GM12878 (cell line): ENCODE measurements at regions not wholly inside any gene's neighbourhood (a gene's known extent, or its start where the extent isn't known, plus 50 kb on each side); places are given as distances from the start of the nearest gene placed in this dataset.

Source experiments
- ATAC-seq: fragments of 200-7000 bp; cut with Tn5 transposase; 3 replicates; pipeline ENCODE4 v1.9.1; 2020; ENCODE audit warnings: mild to moderate bottlenecking, moderate library complexity
- BruUV-seq: library from RNA; stranded (reverse); fragments of 400-500 nt; replicated peaks from 2 replicates; lab custom pipeline; 2021; lab: Mats Ljungman, UMichigan
- CTCF ChIA-PET: fragments of 300-600 bp; sonication (Branson Sonifier 250); formaldehyde crosslinking; extraction: SDS; loops from one replicate; lab custom pipeline; 2021; ENCODE audit warnings: inconsistent platforms; lab: Yijun Ruan, JAX
- POLR2A ChIA-PET: fragments of 350-600 bp; formaldehyde crosslinking; extraction: SDS; loops from one replicate; lab custom pipeline; 2021; ENCODE audit warnings: inconsistent platforms; lab: Charles Lee
- RAD21 ChIA-PET: fragments of 300-600 bp; sonication (Branson Sonifier 250); formaldehyde crosslinking; loops from one replicate; lab custom pipeline; 2023; ENCODE audit warnings: antibody characterized with exemption; ENCODE audit not compliant: unreplicated experiment; lab: Charles Lee
- SMC1A ChIA-PET: fragments of 300-600 bp; sonication (Branson Sonifier 250); formaldehyde crosslinking; loops from one replicate; lab custom pipeline; 2023; ENCODE audit not compliant: unreplicated experiment, uncharacterized antibody; lab: Charles Lee
- DNase-seq: peaks from one replicate; pipeline ENCODE4 v3.0.0-alpha.2; 2011; ENCODE audit warnings: low read depth, low spot score
- FAIRE-seq: peaks from 3 replicates; lab custom pipeline; 2011; peaks lifted over from hg19 to GRCh38; lab: Jason Lieb, UNC
- H2AFZ ChIP-seq: 2 replicates; pipeline ENCODE4 v1.6.0; 2011; ENCODE audit warnings: low read depth, low read length, control low read depth; ENCODE audit not compliant: control insufficient read depth
- H3K27ac ChIP-seq: 2 replicates; pipeline ENCODE4 v1.5.1; 2011; ENCODE audit warnings: control low read depth; ENCODE audit not compliant: control insufficient read depth, insufficient read depth
- H3K27me3 ChIP-seq, 2 experiments: replicated peaks in 1 of 2; 2 replicates each; pipeline versions ENCODE4 v1.6.0 to v1.6.1; 2011; ENCODE audit warnings: low read length in 1 of 2; ENCODE audit not compliant: control insufficient read depth in 2 of 2, insufficient read depth in 2 of 2
- H3K36me3 ChIP-seq, 2 experiments: 2 replicates each; pipeline ENCODE4 v1.5.1; 2011; ENCODE audit warnings: low read length in 1 of 2; ENCODE audit not compliant: control insufficient read depth in 2 of 2, insufficient read depth in 2 of 2
- H3K4me1 ChIP-seq: 2 replicates; pipeline ENCODE4 v1.6.1; 2011; ENCODE audit warnings: mild to moderate bottlenecking, low read length, moderate library complexity, mixed read lengths; ENCODE audit not compliant: control insufficient read depth, insufficient read depth
- H3K4me2 ChIP-seq: 2 replicates; pipeline ENCODE4 v1.6.0; 2011; ENCODE audit warnings: control low read depth; ENCODE audit not compliant: control insufficient read depth, insufficient read depth
- H3K4me3 ChIP-seq: fragments of 200-600 bp; sonication (generic); 2 replicates; pipeline ENCODE4 v1.5.1; 2016
- H3K79me2 ChIP-seq: 2 replicates; pipeline ENCODE4 v1.6.0; 2011; ENCODE audit warnings: low read length; ENCODE audit not compliant: control insufficient read depth, insufficient read depth
- H3K9ac ChIP-seq: 2 replicates; pipeline ENCODE4 v1.8.0; 2011; ENCODE audit warnings: low read length, control low read depth, mixed read lengths; ENCODE audit not compliant: control insufficient read depth, insufficient read depth
- H3K9me3 ChIP-seq: replicated peaks from 3 replicates; pipeline ENCODE4 v1.5.1; 2011; ENCODE audit warnings: mild to moderate bottlenecking, low read length; ENCODE audit not compliant: control insufficient read depth, insufficient read depth
- H4K20me1 ChIP-seq: 2 replicates; pipeline ENCODE4 v1.6.0; 2011; ENCODE audit not compliant: control insufficient read depth, insufficient read depth
- ASH2L ChIP-seq: fragments of 300-600, 200-600 bp; sonication (generic); IDR thresholded peaks from 2 replicates; pipeline ENCODE4 v1.6.1; 2017; ENCODE audit warnings: low read depth, mild to moderate bottlenecking, borderline replicate concordance
- ATF3 ChIP-seq: IDR thresholded peaks from 2 replicates; pipeline ENCODE4 v1.6.1; 2011; ENCODE audit warnings: low read depth, mild to moderate bottlenecking, low read length, moderate library complexity, borderline replicate concordance; ENCODE audit errors: extremely low read depth
- BHLHE40 ChIP-seq, 2 experiments: fragments of 450-650 bp in 1 of 2; IDR thresholded peaks; 2 replicates each; pipeline ENCODE4 v1.6.1; 2011 to 2017; ENCODE audit warnings: low read depth in 2 of 2, borderline replicate concordance in 1 of 2, improper control_type of control experiment in 1 of 2, low read length in 1 of 2, mild to moderate bottlenecking in 1 of 2
- BMI1 ChIP-seq: fragments of 450-650 bp; IDR thresholded peaks from 2 replicates; pipeline ENCODE4 v1.6.1; 2016; ENCODE audit warnings: mild to moderate bottlenecking, moderate library complexity, borderline replicate concordance
- BRCA1 ChIP-seq: IDR thresholded peaks from 2 replicates; pipeline ENCODE4 v1.6.1; 2011; ENCODE audit warnings: low read depth, low read length, improper control_type of control experiment
- CREM ChIP-seq: IDR thresholded peaks from 2 replicates; pipeline ENCODE4 v1.6.1; 2014; ENCODE audit warnings: antibody characterized with exemption, low read depth
- EGR1 ChIP-seq, 2 experiments: IDR thresholded peaks; 1 replicate in 1 of 2; 2 replicates in 1 of 2; pipeline ENCODE4 v1.6.1; 2011 to 2012; ENCODE audit warnings: low read depth in 2 of 2, low read length in 2 of 2, borderline replicate concordance in 1 of 2, mild to moderate bottlenecking in 1 of 2, moderate library complexity in 1 of 2
- HDAC2 ChIP-seq: fragments of 200-600 bp; sonication (generic); IDR thresholded peaks from 2 replicates; pipeline ENCODE4 v1.6.1; 2017
- KAT2A ChIP-seq: conservative IDR thresholded peaks from 2 replicates; pipeline ENCODE4 v1.6.1; 2011; ENCODE audit warnings: low read depth, low read length; ENCODE audit not compliant: control insufficient read depth
- MEF2B ChIP-seq: fragments of 450-650 bp; IDR thresholded peaks from 2 replicates; pipeline ENCODE4 v1.6.1; 2018; ENCODE audit warnings: mild to moderate bottlenecking, moderate library complexity; ENCODE audit not compliant: partially characterized antibody, poor library complexity, severe bottlenecking
- MLLT1 ChIP-seq: fragments of 450-650 bp; IDR thresholded peaks from 2 replicates; pipeline ENCODE4 v1.6.1; 2016; ENCODE audit warnings: mild to moderate bottlenecking
- MTA2 ChIP-seq: fragments of 450-650 bp; IDR thresholded peaks from 2 replicates; pipeline ENCODE4 v1.6.1; 2016; ENCODE audit warnings: low read depth, mild to moderate bottlenecking, moderate library complexity
- MTA3 ChIP-seq: IDR thresholded peaks from 2 replicates; pipeline ENCODE4 v1.6.1; 2012; ENCODE audit warnings: low read length, inconsistent platforms, borderline replicate concordance
- MYC ChIP-seq: IDR thresholded peaks from 2 replicates; pipeline ENCODE4 v1.6.1; 2011; ENCODE audit warnings: mild to moderate bottlenecking, low read length, moderate library complexity, inconsistent platforms; ENCODE audit not compliant: insufficient read depth, insufficient replicate concordance, insufficient read length, severe bottlenecking
- PAX8 ChIP-seq: fragments of 450-650 bp; IDR thresholded peaks from 2 replicates; pipeline ENCODE4 v1.6.1; 2017; ENCODE audit warnings: mild to moderate bottlenecking, moderate library complexity
- PBX3 ChIP-seq: IDR thresholded peaks from 2 replicates; pipeline ENCODE4 v1.6.1; 2011; ENCODE audit warnings: mild to moderate bottlenecking, low read depth, low read length, moderate library complexity; ENCODE audit not compliant: insufficient replicate concordance
- PML ChIP-seq: IDR thresholded peaks from 2 replicates; pipeline ENCODE4 v1.6.1; 2012; ENCODE audit warnings: low read length, inconsistent platforms
- POLR2AphosphoS5 ChIP-seq: IDR thresholded peaks from 2 replicates; pipeline ENCODE4 v1.6.1; 2011; ENCODE audit warnings: mild to moderate bottlenecking, low read length, inconsistent platforms
- RFX5 ChIP-seq: IDR thresholded peaks from 2 replicates; pipeline ENCODE4 v1.6.1; 2011; ENCODE audit warnings: low read depth, low read length, improper control_type of control experiment
- SIN3A ChIP-seq: IDR thresholded peaks from 2 replicates; pipeline ENCODE4 v1.6.1; 2012; ENCODE audit warnings: low read depth, low read length, improper control_type of control experiment
- SMC3 ChIP-seq: IDR thresholded peaks from 2 replicates; pipeline ENCODE4 v1.6.1; 2011; ENCODE audit warnings: low read length, improper control_type of control experiment, borderline replicate concordance
- TBL1XR1 ChIP-seq: IDR thresholded peaks from 2 replicates; pipeline ENCODE4 v1.6.1; 2012; ENCODE audit warnings: low read depth, low read length, improper control_type of control experiment
- TCF7 ChIP-seq: IDR thresholded peaks from 2 replicates; pipeline ENCODE4 v1.6.1; 2014; ENCODE audit warnings: antibody characterized with exemption, borderline replicate concordance
- YBX1 ChIP-seq: fragments of 450-650 bp; IDR thresholded peaks from 2 replicates; pipeline ENCODE4 v1.6.1; 2016; ENCODE audit warnings: antibody characterized with exemption
- ZNF217 ChIP-seq: fragments of 450-650 bp; IDR thresholded peaks from 2 replicates; pipeline ENCODE4 v1.6.1; 2017; ENCODE audit warnings: antibody characterized with exemption, mild to moderate bottlenecking
- WGBS: methylation state at CpG from one replicate; pipeline ENCODE4 v1.1.6; 2016; ENCODE audit warnings: low lambda C conversion rate; ENCODE audit not compliant: insufficient replicate concordance, insufficient coverage; ENCODE audit errors: missing lambda C conversion rate; 5-methylcytosine and 5-hydroxymethylcytosine counted together
- in situ Hi-C: fragments of 300-500 bp; cut with MboI; formaldehyde crosslinking; loops from 9 replicates; pipeline ENCODE4 v1.14.3; 2018; ENCODE audit warnings: mixed read lengths
- intact Hi-C: fragments of 100-400 bp; cut with micrococcal nuclease; formaldehyde crosslinking; loops from one replicate; pipeline ENCODE4 v1.14.2; 2022; ENCODE audit not compliant: unreplicated experiment

GRCh38 chr15:87207251-87207650 lies 1049.3 kb downstream of the NTRK3 start (continued):
- TF ChIP-seq ATF3 (no peak), TCF7 (no peak), SMC3 (no peak), PML (no peak), KAT2A (no peak), SIN3A (no peak), PAX8 (no peak), BRCA1 (no peak), YBX1 (no peak), POLR2AphosphoS5 (no peak), TBL1XR1 (no peak), ASH2L (no peak)

- SMC1A ChIA-PET, result no interaction called here
- TF ChIP-seq MYC (no peak), BHLHE40 (IDR thresholded peaks at IDR 0.05; ENCODE audit: borderline replicate concordance in 1 of 2, low read depth in 2 of 2, low read length in 1 of 2) (no peak), BMI1 (no peak), MLLT1 (no peak), MTA2 (no peak), MTA3 (no peak), ZNF217 (no peak), CREM (no peak), EGR1 (IDR thresholded peaks at IDR 0.05; ENCODE audit: borderline replicate concordance in 1 of 2, low read depth in 2 of 2, low read length in 2 of 2) (no peak), PBX3 (no peak), HDAC2 (no peak), RFX5 (no peak), MEF2B (no peak)
These were observed 1054.6 kb downstream of the NTRK3 start for GRCh38 chr15:87201986-87202385.

More at GRCh38 chr15:87201986-87202385, 1054.6 kb downstream of the NTRK3 start:
- Histone ChIP-seq H3K27me3 (no peaks in the 10 kb centered on the region), H3K79me2 (no peaks in the 10 kb centered on the region), H3K9me3 (no peaks in the 10 kb centered on the region; the same call in 2 of the 3 replicates), H3K9ac (no peak overlapping the region), H4K20me1 (no peaks in the 10 kb centered on the region), H3K27ac (no peak overlapping the region), H3K4me3 (no peak overlapping the region), H3K4me1 (no peaks in the 10 kb centered on the region), H3K4me2 (no peak overlapping the region), H3K36me3 (no peaks in the 10 kb centered on the region), H2AFZ (no peak overlapping the region)
- BruUV-seq, result no TSS peak
- WGBS, result 0% methylated on average over 2 of the region's 2 CpGs
- intact Hi-C loops (no loop called here), in situ Hi-C loops (no loop called here)
- DNase-seq (no peak), ATAC-seq (no peak), FAIRE-seq (no peak)
- ChIA-PET RAD21 (no interaction called here), CTCF (no interaction called here), POLR2A (no interaction called here)
